ENCODE measurements at regions not wholly inside any gene's neighbourhood (a gene's known extent, or its start where the extent isn't known, plus 50 kb on each side); places are given as distances from the start of the nearest gene placed in this dataset.

GRCh38 chr9:105967797-105968196 lies 273.5 kb downstream of the TMEM38B start:
- TF ChIP-seq POLR2A (IDR thresholded peaks at IDR 0.05) (no peak), CTCF (IDR thresholded peaks at IDR 0.05) (no peak), EP300 (IDR thresholded peaks at IDR 0.05) (no peak), POLR2AphosphoS5 (IDR thresholded peaks at IDR 0.05) (no peak)
- no peaks in the 10 kb centered on the region for H3K36me3 ChIP-seq
- no peaks in the 10 kb centered on the region for H3K9me3 ChIP-seq
- 36 to 54% methylated on average over 2 of the region's 2 CpGs for WGBS, 2 donors (ENCODE audit: low coverage in 1 of 2)
- no peak overlapping the region for H3K4me3 ChIP-seq
- no peak for ATAC-seq
- H3K27me3 ChIP-seq: no peaks in the 10 kb centered on the region
- H3K4me1 ChIP-seq: no peaks in the 10 kb centered on the region
- no peak overlapping the region for H3K27ac ChIP-seq

GRCh38 chr9:105968811-105969466 lies 274.6 kb downstream of the TMEM38B start:
- Histone ChIP-seq H3K27me3 (no peaks in the 10 kb centered on the region), H3K4me1 (no peaks in the 10 kb centered on the region), H3K4me3 (no peak overlapping the region), H3K27ac (no peak overlapping the region), H3K36me3 (no peaks in the 10 kb centered on the region), H3K9me3 (no peaks in the 10 kb centered on the region)
- TF ChIP-seq POLR2A (IDR thresholded peaks at IDR 0.05) (no peak), POLR2AphosphoS5 (IDR thresholded peaks at IDR 0.05) (no peak), CTCF (IDR thresholded peaks at IDR 0.05) (no peak), EP300 (IDR thresholded peaks at IDR 0.05) (no peak)
- WGBS, 2 donors (ENCODE audit: low coverage in 1 of 2): 88 to 97% methylated on average over 3 to 4 of the region's 4 CpGs
- ATAC-seq: no peak

GRCh38 chr9:105969636-105970035 lies 275.3 kb downstream of the TMEM38B start:
- ATAC-seq: no peak
- WGBS, 2 donors (ENCODE audit: low coverage in 1 of 2): 46 to 56% methylated on average over 1 of the region's 1 CpG

GRCh38 chr9:105971986-105972385 lies 277.6 kb downstream of the TMEM38B start:
- Histone ChIP-seq H3K4me3 (no peak overlapping the region), H3K36me3 (no peaks in the 10 kb centered on the region), H3K9me3 (no peaks in the 10 kb centered on the region), H3K27ac (no peak overlapping the region), H3K4me1 (no peaks in the 10 kb centered on the region), H3K27me3 (no peaks in the 10 kb centered on the region)
- 24 to 38% methylated on average over 1 to 2 of the region's 2 CpGs for WGBS, 2 donors (ENCODE audit: low coverage in 1 of 2)
- ATAC-seq: no peak
- no peak for TF ChIP-seq EP300 (IDR thresholded peaks at IDR 0.05)
- no peak for TF ChIP-seq POLR2AphosphoS5 (IDR thresholded peaks at IDR 0.05)
- no peak for TF ChIP-seq POLR2A (IDR thresholded peaks at IDR 0.05)
- TF ChIP-seq CTCF (IDR thresholded peaks at IDR 0.05): no peak

More at GRCh38 chr9:105969636-105970035, 275.3 kb downstream of the TMEM38B start:
- no peak overlapping the region for H3K4me3 ChIP-seq
- no peaks in the 10 kb centered on the region for H3K36me3 ChIP-seq
- TF ChIP-seq CTCF (IDR thresholded peaks at IDR 0.05) (no peak), POLR2A (IDR thresholded peaks at IDR 0.05) (no peak), EP300 (IDR thresholded peaks at IDR 0.05) (no peak), POLR2AphosphoS5 (IDR thresholded peaks at IDR 0.05) (no peak)
- no peaks in the 10 kb centered on the region for H3K9me3 ChIP-seq
- H3K27ac ChIP-seq: no peak overlapping the region
- H3K27me3 ChIP-seq: no peaks in the 10 kb centered on the region
- H3K4me1 ChIP-seq: no peaks in the 10 kb centered on the region

GRCh38 chr9:105972466-105973204 lies 278.3 kb downstream of the TMEM38B start:
- Histone ChIP-seq H3K9me3 (no peaks in the 10 kb centered on the region), H3K4me1 (no peaks in the 10 kb centered on the region), H3K27ac (no peak overlapping the region), H3K4me3 (no peak overlapping the region), H3K36me3 (no peaks in the 10 kb centered on the region), H3K27me3 (no peaks in the 10 kb centered on the region)
- WGBS, 2 donors (ENCODE audit: low coverage in 1 of 2): 63 to 78% methylated on average over 6 of the region's 6 CpGs
- ATAC-seq: no peak
- TF ChIP-seq POLR2AphosphoS5 (IDR thresholded peaks at IDR 0.05) (no peak), EP300 (IDR thresholded peaks at IDR 0.05) (no peak), POLR2A (IDR thresholded peaks at IDR 0.05) (no peak), CTCF (IDR thresholded peaks at IDR 0.05) (no peak)
